ENCODE measurements at regions not wholly inside any gene's neighbourhood (a gene's known extent, or its start where the extent isn't known, plus 50 kb on each side); places are given as distances from the start of the nearest gene placed in this dataset.

- 94 to 95% methylated on average over 6 of the region's 6 CpGs for WGBS, 2 donors
- intact Hi-C loops (cut with DNase I; ENCODE audit: low total_unique reads) = no loop called here
- no peak overlapping the region for H3K4me3 ChIP-seq (ENCODE audit: low read depth, poor library complexity, severe bottlenecking)
- TF ChIP-seq, protein P1, sequence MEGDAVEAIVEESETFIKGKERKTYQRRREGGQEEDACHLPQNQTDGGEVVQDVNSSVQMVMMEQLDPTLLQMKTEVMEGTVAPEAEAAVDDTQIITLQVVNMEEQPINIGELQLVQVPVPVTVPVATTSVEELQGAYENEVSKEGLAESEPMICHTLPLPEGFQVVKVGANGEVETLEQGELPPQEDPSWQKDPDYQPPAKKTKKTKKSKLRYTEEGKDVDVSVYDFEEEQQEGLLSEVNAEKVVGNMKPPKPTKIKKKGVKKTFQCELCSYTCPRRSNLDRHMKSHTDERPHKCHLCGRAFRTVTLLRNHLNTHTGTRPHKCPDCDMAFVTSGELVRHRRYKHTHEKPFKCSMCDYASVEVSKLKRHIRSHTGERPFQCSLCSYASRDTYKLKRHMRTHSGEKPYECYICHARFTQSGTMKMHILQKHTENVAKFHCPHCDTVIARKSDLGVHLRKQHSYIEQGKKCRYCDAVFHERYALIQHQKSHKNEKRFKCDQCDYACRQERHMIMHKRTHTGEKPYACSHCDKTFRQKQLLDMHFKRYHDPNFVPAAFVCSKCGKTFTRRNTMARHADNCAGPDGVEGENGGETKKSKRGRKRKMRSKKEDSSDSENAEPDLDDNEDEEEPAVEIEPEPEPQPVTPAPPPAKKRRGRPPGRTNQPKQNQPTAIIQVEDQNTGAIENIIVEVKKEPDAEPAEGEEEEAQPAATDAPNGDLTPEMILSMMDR (IDR thresholded peaks at IDR 0.05) = no peak
- DNase-seq (ENCODE audit: low spot score in 2 of 2) = no peak
Measured at GRCh38 chr21:38922474-38923235, 116.9 kb downstream of the ETS2 start.

- 52 to 55% methylated on average over 7 of the region's 7 CpGs for WGBS, 2 donors
- no peak for DNase-seq (ENCODE audit: low spot score in 2 of 2)
- H3K4me3 ChIP-seq (ENCODE audit: low read depth, poor library complexity, severe bottlenecking) = no peak overlapping the region
- TF ChIP-seq POLR2A (IDR thresholded peaks at IDR 0.05) = no peak
- TF ChIP-seq, protein P1 (IDR thresholded peaks at IDR 0.05) = no peak
- intact Hi-C loops (cut with DNase I; ENCODE audit: low total_unique reads) = no loop called here
Measured at GRCh38 chr21:38921511-38922251, 116.0 kb downstream of the ETS2 start.

DNA sequence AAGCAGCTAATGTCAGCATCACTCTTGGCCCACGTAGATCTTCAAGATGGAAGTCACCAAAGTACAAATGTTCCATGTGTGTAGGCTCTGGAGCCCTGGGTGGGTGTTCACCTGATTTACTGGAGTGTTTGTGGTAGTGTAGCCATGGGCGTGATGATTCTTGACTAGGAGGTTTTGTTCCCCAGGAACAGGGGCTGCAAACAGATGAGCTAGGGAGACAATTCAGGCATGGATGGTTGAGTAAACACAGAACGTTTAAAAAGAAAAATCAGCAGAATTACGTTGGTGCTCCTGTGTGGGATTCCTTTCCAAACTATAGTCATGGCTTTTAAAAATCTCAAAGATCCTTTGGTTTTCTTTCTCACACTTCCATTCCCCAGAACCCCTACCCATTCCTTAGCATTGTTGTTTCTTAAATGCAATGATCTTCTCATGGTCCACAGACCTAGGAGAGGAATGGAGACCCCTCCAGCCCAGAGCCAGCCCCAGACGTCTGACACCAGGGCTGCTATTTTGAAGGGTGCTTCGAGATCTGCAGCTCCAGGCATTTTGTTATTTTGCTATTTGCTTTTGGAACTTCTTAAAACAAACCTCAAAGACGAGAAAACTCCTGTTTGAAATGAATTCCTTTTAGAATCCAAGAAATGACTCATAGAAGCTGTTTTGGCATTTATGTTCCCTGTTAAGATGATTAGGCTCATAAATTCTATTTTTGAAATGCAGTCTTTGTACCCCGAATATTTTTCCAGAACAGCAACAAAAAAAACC lies 115.1 kb downstream of the ETS2 start:
- peak in 1 of 2 donors; percentile 68 for DNase-seq (ENCODE audit: low spot score in 2 of 2)
- no peak for TF ChIP-seq POLR2A (IDR thresholded peaks at IDR 0.05)
- TF ChIP-seq, protein P1 (IDR thresholded peaks at IDR 0.05) = no peak
- WGBS, 2 donors = 20 to 24% methylated on average over 8 of the region's 8 CpGs
- no peak overlapping the region for H3K4me3 ChIP-seq (ENCODE audit: low read depth, poor library complexity, severe bottlenecking)
- intact Hi-C loops (cut with DNase I; ENCODE audit: low total_unique reads) = no loop called here

DNA sequence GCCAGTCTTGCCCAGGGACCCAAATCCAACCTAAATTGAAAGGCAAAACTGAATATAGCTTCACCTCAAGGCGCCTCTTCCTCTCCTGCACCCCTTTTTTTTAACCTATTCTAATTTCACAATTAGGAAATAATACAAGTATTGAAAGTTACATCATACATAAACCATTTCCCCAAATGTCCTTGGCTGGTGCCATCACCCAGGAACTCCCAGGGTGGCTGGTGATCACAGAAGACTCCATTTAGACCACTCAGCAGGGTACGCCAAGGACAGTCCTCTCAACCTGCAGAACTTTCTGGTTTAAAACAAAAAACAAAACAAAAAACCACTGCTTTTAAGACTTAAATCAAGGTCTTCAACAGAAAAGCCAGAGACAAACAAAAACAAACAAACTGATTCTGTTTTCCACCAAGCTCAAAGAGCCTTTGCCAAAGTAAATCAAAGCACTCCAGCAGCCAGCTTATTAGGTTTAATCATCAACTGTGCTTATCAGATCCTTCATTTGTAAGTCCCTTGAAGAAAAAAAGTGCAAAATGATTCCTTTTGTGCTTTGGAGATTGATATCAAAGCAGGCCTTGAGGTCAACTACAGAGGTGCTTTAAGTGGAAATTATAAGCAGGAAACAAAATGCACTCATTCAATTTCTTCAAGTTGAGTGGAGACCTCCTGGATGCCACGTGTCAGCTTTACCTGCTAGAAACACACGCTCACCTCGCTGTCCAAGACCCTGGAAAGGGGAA lies 113.0 kb downstream of the ETS2 start:
- 92 to 96% methylated on average over 5 of the region's 5 CpGs for WGBS, 2 donors
- no peak overlapping the region for H3K4me3 ChIP-seq (ENCODE audit: low read depth, poor library complexity, severe bottlenecking)
- TF ChIP-seq, protein P1 (IDR thresholded peaks at IDR 0.05) = no peak
- TF ChIP-seq POLR2A (IDR thresholded peaks at IDR 0.05) = no peak
- DNase-seq (ENCODE audit: low spot score in 2 of 2) = no peak
- intact Hi-C loops (cut with DNase I; ENCODE audit: low total_unique reads) = no loop called here

DNA sequence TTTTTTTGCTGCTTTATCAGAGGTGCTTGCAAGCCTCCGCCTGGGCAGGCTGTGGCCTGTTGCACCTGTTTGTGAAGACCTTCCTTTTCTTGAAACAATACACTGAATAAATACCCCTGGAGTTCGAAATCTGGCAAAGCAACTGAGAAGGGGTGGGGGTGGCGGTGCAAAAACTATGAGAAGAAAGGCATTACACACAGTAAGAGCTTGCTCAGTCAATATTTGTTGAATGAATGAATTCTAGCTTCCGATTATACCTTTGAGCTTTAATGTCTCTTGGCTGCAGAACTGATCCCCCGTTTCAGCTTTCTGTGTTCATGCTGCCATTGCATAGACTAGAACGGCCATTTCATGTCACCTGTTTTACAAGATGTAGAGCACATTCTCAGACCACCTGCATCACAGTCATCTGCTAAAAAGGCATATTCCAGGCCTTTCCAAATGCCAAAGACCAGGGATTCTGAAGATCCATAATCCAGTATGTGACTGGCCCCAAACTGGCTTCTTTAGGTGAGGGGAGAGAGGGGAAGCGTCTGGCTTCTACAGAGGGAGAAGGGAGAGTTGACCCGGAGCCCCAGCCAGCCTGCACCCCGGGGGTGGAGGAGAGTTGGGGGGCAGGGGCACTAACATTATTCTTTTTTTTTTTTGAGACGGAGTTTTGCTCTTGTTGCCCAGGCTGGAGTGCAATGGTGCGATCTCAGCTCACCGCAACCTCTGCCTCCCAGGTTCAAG lies 111.5 kb downstream of the ETS2 start:
- WGBS, 2 donors = 72 to 84% methylated on average over 12 of the region's 12 CpGs
- H3K4me3 ChIP-seq (ENCODE audit: low read depth, poor library complexity, severe bottlenecking) = no peak overlapping the region
- TF ChIP-seq, protein P1 (IDR thresholded peaks at IDR 0.05) = no peak
- no peak for TF ChIP-seq POLR2A (IDR thresholded peaks at IDR 0.05)
- intact Hi-C loops (cut with DNase I; ENCODE audit: low total_unique reads) = no loop called here
- peak in 1 of 2 donors; percentile 34 for DNase-seq (ENCODE audit: low spot score in 2 of 2)

Data from lower leg skin (tissue), 4 donors.